IMR-90 (cell line): ENCODE measurements at regions not wholly inside any gene's neighbourhood (a gene's known extent, or its start where the extent isn't known, plus 50 kb on each side); places are given as distances from the start of the nearest gene placed in this dataset.

Source experiments
- ATAC-seq: fragments of 200-7000 bp; cut with Tn5 transposase; 2 replicates; pipeline ENCODE4 v1.9.1; 2020; ENCODE audit warnings: low read depth, mild to moderate bottlenecking, moderate library complexity
- BruUV-seq: library from RNA; stranded (reverse); fragments of 400-500 nt; replicated peaks from 2 replicates; lab custom pipeline; 2021; lab: Mats Ljungman, UMichigan
- CTCF ChIA-PET: fragments of 300-600 bp; formaldehyde crosslinking; extraction: SDS; loops from one replicate; lab custom pipeline; 2021; ENCODE audit warnings: antibody characterized with exemption; lab: Yijun Ruan, JAX
- POLR2A ChIA-PET: fragments of 300-600 bp; sonication (Branson Sonifier 250); formaldehyde crosslinking; loops from one replicate; lab custom pipeline; 2022; ENCODE audit warnings: antibody characterized with exemption; ENCODE audit not compliant: unreplicated experiment; lab: Charles Lee
- DNase-seq: peaks from one replicate; pipeline ENCODE4 v3.0.0; 2013
- H2AFZ ChIP-seq: replicated peaks from 2 replicates; pipeline ENCODE3; 2013; ENCODE audit warnings: low read length, mild to moderate bottlenecking; ENCODE audit not compliant: poor library complexity
- H2AK5ac ChIP-seq: 2 replicates; pipeline ENCODE4 v1.6.1; 2013; ENCODE audit warnings: low read depth, low read length, inconsistent platforms
- H2AK9ac ChIP-seq: replicated peaks from 2 replicates; pipeline ENCODE3; 2013; ENCODE audit warnings: mild to moderate bottlenecking, low read depth, low read length, moderate library complexity; ENCODE audit not compliant: poor library complexity
- H2BK120ac ChIP-seq: 2 replicates; pipeline ENCODE4 v1.6.1; 2013; ENCODE audit warnings: low read depth, low read length, inconsistent platforms
- H2BK15ac ChIP-seq: 3 replicates; pipeline ENCODE4 v1.6.1; 2013; ENCODE audit warnings: low read depth, low read length, inconsistent platforms
- H2BK20ac ChIP-seq: 2 replicates; pipeline ENCODE4 v1.6.1; 2013; ENCODE audit warnings: low read depth, mild to moderate bottlenecking, inconsistent platforms, low read length, moderate library complexity
- H2BK5ac ChIP-seq: 2 replicates; pipeline ENCODE4 v1.6.1; 2013; ENCODE audit warnings: mild to moderate bottlenecking, low read depth, low read length, inconsistent platforms; ENCODE audit not compliant: poor library complexity, severe bottlenecking
- H3K14ac ChIP-seq: replicated peaks from 2 replicates; pipeline ENCODE4 v1.6.1; 2013; ENCODE audit warnings: low read depth, low read length, inconsistent platforms
- H3K18ac ChIP-seq: 2 replicates; pipeline ENCODE4 v1.6.1; 2013; ENCODE audit warnings: low read depth, low read length, control low read depth
- H3K23ac ChIP-seq: 2 replicates; pipeline ENCODE4 v1.6.1; 2013; ENCODE audit warnings: low read depth, low read length, inconsistent platforms
- H3K27ac ChIP-seq: 2 replicates; pipeline ENCODE4 v1.5.1; 2013; ENCODE audit warnings: mild to moderate bottlenecking, control low read depth, low read length; ENCODE audit not compliant: insufficient read depth
- H3K27me3 ChIP-seq: 2 replicates; pipeline ENCODE4 v1.6.1; 2013; ENCODE audit warnings: low read length; ENCODE audit not compliant: control insufficient read depth, insufficient read depth
- H3K36me3 ChIP-seq: 2 replicates; pipeline ENCODE4 v1.6.1; 2013; ENCODE audit warnings: low read length, mixed read lengths; ENCODE audit not compliant: control insufficient read depth, insufficient read depth
- H3K4ac ChIP-seq: 2 replicates; pipeline ENCODE4 v1.6.1; 2013; ENCODE audit warnings: low read depth, low read length, inconsistent platforms
- H3K4me1 ChIP-seq: 2 replicates; pipeline ENCODE4 v1.6.1; 2013; ENCODE audit warnings: low read length, mixed read lengths; ENCODE audit not compliant: control insufficient read depth, insufficient read depth
- H3K4me2 ChIP-seq: 2 replicates; pipeline ENCODE4 v1.6.1; 2013; ENCODE audit warnings: low read depth, mild to moderate bottlenecking, control low read depth, low read length, moderate library complexity
- H3K4me3 ChIP-seq: 2 replicates; pipeline ENCODE4 v1.5.1; 2013; ENCODE audit warnings: low read depth, mild to moderate bottlenecking, control low read depth, low read length, moderate library complexity; ENCODE audit not compliant: insufficient read depth
- H3K56ac ChIP-seq: 2 replicates; pipeline ENCODE4 v1.6.1; 2013; ENCODE audit warnings: low read length, inconsistent platforms; ENCODE audit not compliant: insufficient read depth; ENCODE audit errors: extremely low read depth
- H3K79me1 ChIP-seq, 2 experiments: 2 replicates each; pipeline ENCODE4 v1.6.1; 2013; ENCODE audit warnings: low read length in 2 of 2, inconsistent platforms in 1 of 2, low read depth in 1 of 2
- H3K9ac ChIP-seq: 2 replicates; pipeline ENCODE4 v1.6.1; 2013; ENCODE audit warnings: low read depth, low read length, control low read depth
- H3K9me1 ChIP-seq: 2 replicates; pipeline ENCODE4 v1.6.1; 2013; ENCODE audit warnings: low read length, inconsistent platforms; ENCODE audit not compliant: insufficient read depth
- H3K9me3 ChIP-seq: 2 replicates; pipeline ENCODE4 v1.6.1; 2013; ENCODE audit warnings: low read length; ENCODE audit not compliant: control insufficient read depth, insufficient read depth
- H4K20me1 ChIP-seq: 2 replicates; pipeline ENCODE4 v1.6.1; 2013; ENCODE audit warnings: low read length, inconsistent platforms; ENCODE audit not compliant: insufficient read depth
- H4K5ac ChIP-seq: 2 replicates; pipeline ENCODE4 v1.6.1; 2013; ENCODE audit warnings: mild to moderate bottlenecking, low read depth, low read length, control low read depth
- H4K8ac ChIP-seq, 2 experiments: 2 replicates each; pipeline ENCODE4 v1.6.1; 2013; ENCODE audit warnings: low read depth in 2 of 2, low read length in 2 of 2, control low read depth in 1 of 2, inconsistent platforms in 1 of 2
- H4K91ac ChIP-seq: 2 replicates; pipeline ENCODE4 v1.6.1; 2013; ENCODE audit warnings: low read depth, low read length, inconsistent platforms; ENCODE audit not compliant: insufficient read depth
- BHLHE40 ChIP-seq: fragments of 150-350 bp; IDR thresholded peaks from 2 replicates; pipeline ENCODE4 v1.6.1; 2016; ENCODE audit warnings: mild to moderate bottlenecking, low read depth, low read length
- CEBPB ChIP-seq: IDR thresholded peaks from 2 replicates; pipeline ENCODE4 v1.6.1; 2012; ENCODE audit warnings: low read depth, low read length, improper control_type of control experiment
- CHD1 ChIP-seq: IDR thresholded peaks from 2 replicates; pipeline ENCODE4 v1.6.1; 2012; ENCODE audit warnings: low read depth, low read length, improper control_type of control experiment
- CTCF ChIP-seq: conservative IDR thresholded peaks from 2 replicates; pipeline ENCODE4 v1.5.1; 2012; ENCODE audit warnings: mild to moderate bottlenecking, low read depth, low read length, improper control_type of control experiment
- ELK1 ChIP-seq: fragments of 150-350 bp; IDR thresholded peaks from 2 replicates; pipeline ENCODE4 v1.6.1; 2016; ENCODE audit warnings: low read depth, mild to moderate bottlenecking, low read length, moderate library complexity, borderline replicate concordance
- FOS ChIP-seq: fragments of 150-350 bp; IDR thresholded peaks from 2 replicates; pipeline ENCODE4 v1.6.1; 2016; ENCODE audit warnings: low read depth, low read length
- MAFK ChIP-seq: IDR thresholded peaks from 2 replicates; pipeline ENCODE4 v1.6.1; 2012; ENCODE audit warnings: low read depth, low read length, improper control_type of control experiment
- MAZ ChIP-seq: IDR thresholded peaks from 2 replicates; pipeline ENCODE4 v1.6.1; 2012; ENCODE audit warnings: low read depth, mild to moderate bottlenecking, low read length, improper control_type of control experiment, moderate library complexity, borderline replicate concordance
- MXI1 ChIP-seq: IDR thresholded peaks from 2 replicates; pipeline ENCODE4 v1.6.1; 2012; ENCODE audit warnings: low read depth, mild to moderate bottlenecking, low read length, moderate library complexity, borderline replicate concordance
- NFE2L2 ChIP-seq: fragments of 150-350 bp; IDR thresholded peaks from 2 replicates; pipeline ENCODE4 v1.6.1; 2016; ENCODE audit warnings: low read depth, mild to moderate bottlenecking, low read length
- POLR2A ChIP-seq: IDR thresholded peaks from 2 replicates; pipeline ENCODE4 v1.6.1; 2012; ENCODE audit warnings: mild to moderate bottlenecking, low read depth, low read length
- RAD21 ChIP-seq: IDR thresholded peaks from 2 replicates; pipeline ENCODE4 v1.6.1; 2012; ENCODE audit warnings: low read length, improper control_type of control experiment
- RCOR1 ChIP-seq: IDR thresholded peaks from 2 replicates; pipeline ENCODE4 v1.6.1; 2012; ENCODE audit warnings: mild to moderate bottlenecking, low read length, improper control_type of control experiment; ENCODE audit not compliant: insufficient replicate concordance
- RFX5 ChIP-seq: IDR thresholded peaks from 2 replicates; pipeline ENCODE4 v1.8.0; 2012; ENCODE audit warnings: low read depth, mild to moderate bottlenecking, low read length, moderate library complexity
- SMC3 ChIP-seq: fragments of 150-350 bp; IDR thresholded peaks from 2 replicates; pipeline ENCODE4 v1.6.1; 2016; ENCODE audit warnings: low read depth, mild to moderate bottlenecking, antibody characterized with exemption, low read length, moderate library complexity
- USF2 ChIP-seq: fragments of 150-350 bp; IDR thresholded peaks from 2 replicates; pipeline ENCODE4 v1.6.1; 2017; ENCODE audit warnings: mild to moderate bottlenecking, antibody characterized with exemption, low read length, low read depth
- WGBS, 2 experiments: methylation state at CpG; one replicate each; pipeline versions ENCODE4 v1.1.5 to v1.1.7; 2013; ENCODE audit warnings: missing lambda C conversion rate in 2 of 2; ENCODE audit not compliant: insufficient read length in 1 of 2; ENCODE audit errors: extremely low coverage in 2 of 2; 5-methylcytosine and 5-hydroxymethylcytosine counted together
- dilution Hi-C: fragments of 300-500 bp; cut with HindIII; formaldehyde crosslinking; loops from one replicate; pipeline ENCODE4 v1.14.3; 2018; ENCODE audit warnings: low sequenced_read_pairs; ENCODE audit not compliant: unreplicated experiment
- in situ Hi-C: fragments of 300-500 bp; cut with MboI; formaldehyde crosslinking; loops from 3 replicates; pipeline ENCODE4 v1.14.3; 2019; ENCODE audit warnings: low sequenced_read_pairs, inconsistent platforms, mixed read lengths
- intact Hi-C: fragments of 100-400 bp; cut with micrococcal nuclease; formaldehyde crosslinking; loops from 2 replicates; pipeline ENCODE4 v1.10.0; 2022

GRCh38 chr17:68778726-68779125 is 176.5 kb downstream of the ABCA8 start:
- TF ChIP-seq NFE2L2, result no peak
- no peak for TF ChIP-seq SMC3
- TF ChIP-seq RFX5, result no peak
- no peak for TF ChIP-seq FOS
- no peak for TF ChIP-seq BHLHE40
- TF ChIP-seq POLR2A, result no peak
- no peak for TF ChIP-seq USF2
- TF ChIP-seq CEBPB, result no peak
- no peak for TF ChIP-seq MAFK
- no peak for TF ChIP-seq MAZ
- TF ChIP-seq RAD21, result no peak
- no peak for TF ChIP-seq ELK1
- TF ChIP-seq CHD1, result no peak
- TF ChIP-seq CTCF, result no peak
- TF ChIP-seq MXI1, result no peak
- no peak for TF ChIP-seq RCOR1
- H3K23ac ChIP-seq, result no peak overlapping the region
- no peak overlapping the region for H2AFZ ChIP-seq
- H4K5ac ChIP-seq, result no peak overlapping the region
- H2AK5ac ChIP-seq, result peak overlapping the region; percentile 21; the same call in 1 of the 2 replicates
- no peak overlapping the region for H3K9ac ChIP-seq
- no peak for ATAC-seq
- H3K9me3 ChIP-seq, result no peaks in the 10 kb centered on the region
- ChIA-PET CTCF (interaction anchor here (0.6 kb wide), 1 partner anchor 1773 kb away, joined by 3 read pairs; no protein-coding TSS in a partner anchor), POLR2A (interaction anchor here (0.5 kb wide), 1 partner anchor 532 kb away, joined by 11 read pairs; no protein-coding TSS in a partner anchor)
- H3K4me3 ChIP-seq, result no peak overlapping the region
- H4K91ac ChIP-seq, result no peak overlapping the region
- intact Hi-C loops (loop anchor here (10.0 kb wide), 1 partner anchor 276 kb away; no protein-coding TSS in a partner anchor), in situ Hi-C loops (loop anchor here (5.0 to 25.0 kb wide), 3 partner anchors 194 to 709 kb away; no protein-coding TSS in a partner anchor), dilution Hi-C loops (no loop called here)
- H3K27ac ChIP-seq, result no peak overlapping the region
- no peak overlapping the region for H2AK9ac ChIP-seq
- H2BK120ac ChIP-seq, result peak overlapping the region; percentile 1; the same call in 1 of the 2 replicates
- no peak overlapping the region for H3K4me2 ChIP-seq
- H3K4ac ChIP-seq, result no peak overlapping the region
- no CpG with 5 or more reads among the region's 4 CpGs for WGBS, 2 experiments
- DNase-seq, result no peak
- no peaks in the 10 kb centered on the region for H3K36me3 ChIP-seq
- H2BK15ac ChIP-seq, result 0 out of 3 replicates have a peak overlapping the region, but pooled peaks have one; percentile 56
- no peak overlapping the region for H4K8ac ChIP-seq
- no peak overlapping the region for H3K18ac ChIP-seq
- H2BK5ac ChIP-seq, result no peak overlapping the region
- no TSS peak for BruUV-seq
- no peaks in the 10 kb centered on the region for H3K79me1 ChIP-seq
- H4K20me1 ChIP-seq, result no peaks in the 10 kb centered on the region
- H3K56ac ChIP-seq, result no peak overlapping the region
- H3K4me1 ChIP-seq, result peaks cover 4% of the 10 kb centered on the region; the same call in 1 of the 2 replicates
- no peak overlapping the region for H3K14ac ChIP-seq
- 0 out of 2 replicates have a peak, but pooled peaks cover 3% of the 10 kb centered on the region for H3K9me1 ChIP-seq
- peak overlapping the region; percentile 34; the same call in 1 of the 2 replicates for H2BK20ac ChIP-seq
- no peaks in the 10 kb centered on the region for H3K27me3 ChIP-seq
